ENCODE measurements at regions not wholly inside any gene's neighbourhood (a gene's known extent, or its start where the extent isn't known, plus 50 kb on each side); places are given as distances from the start of the nearest gene placed in this dataset.

DNA sequence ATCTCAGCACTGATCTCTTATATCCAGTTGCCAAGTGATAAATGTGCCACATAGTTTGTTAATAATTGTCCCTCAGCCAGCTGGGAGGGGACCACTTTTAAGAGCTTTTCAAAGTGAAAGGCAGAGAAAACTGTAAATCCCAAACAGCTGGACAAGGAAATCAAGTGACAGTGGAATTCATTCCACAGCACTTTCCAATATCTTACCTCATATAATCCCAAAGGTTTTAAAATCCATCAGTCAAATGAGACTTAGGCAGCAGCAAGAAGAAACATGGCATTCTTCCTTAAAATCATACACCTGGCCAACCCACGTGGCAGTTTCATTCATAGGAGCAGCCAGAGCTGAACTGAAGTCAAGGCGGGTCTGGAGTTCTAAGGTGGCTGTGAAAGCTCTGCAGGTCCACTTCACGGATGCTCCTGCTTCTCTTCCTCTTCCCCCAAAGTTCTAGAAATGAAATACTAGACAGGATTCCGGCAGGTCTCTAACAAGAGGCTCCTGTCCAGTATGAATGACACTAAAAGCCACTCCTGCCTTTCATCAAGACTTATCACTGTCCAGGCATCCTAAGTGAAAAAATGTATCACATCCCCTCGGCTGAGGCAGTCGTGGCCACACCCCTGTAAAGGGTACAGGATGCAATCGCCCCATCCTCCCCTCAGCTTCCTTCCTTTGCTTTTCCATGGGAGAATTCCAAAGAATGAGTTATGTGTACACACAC, 190.4 kb upstream of the STK17B start:
- ATAC-seq (ENCODE audit: low read depth) (no peak), DNase-seq (no peak)
- H3K27ac ChIP-seq (ENCODE audit: low read length in 2 of 2): no peak overlapping the region
- no peaks in the 10 kb centered on the region for H3K9me3 ChIP-seq (ENCODE audit: control extremely low read depth in 1 of 3, control insufficient read depth in 2 of 3, insufficient read depth in 1 of 3, low read length in 2 of 3)
- TF ChIP-seq EZH2 (IDR thresholded peaks at IDR 0.05; ENCODE audit: borderline replicate concordance, insufficient read depth, low read depth, low read length, poor library complexity, severe bottlenecking): no peak
- TF ChIP-seq, protein P1, sequence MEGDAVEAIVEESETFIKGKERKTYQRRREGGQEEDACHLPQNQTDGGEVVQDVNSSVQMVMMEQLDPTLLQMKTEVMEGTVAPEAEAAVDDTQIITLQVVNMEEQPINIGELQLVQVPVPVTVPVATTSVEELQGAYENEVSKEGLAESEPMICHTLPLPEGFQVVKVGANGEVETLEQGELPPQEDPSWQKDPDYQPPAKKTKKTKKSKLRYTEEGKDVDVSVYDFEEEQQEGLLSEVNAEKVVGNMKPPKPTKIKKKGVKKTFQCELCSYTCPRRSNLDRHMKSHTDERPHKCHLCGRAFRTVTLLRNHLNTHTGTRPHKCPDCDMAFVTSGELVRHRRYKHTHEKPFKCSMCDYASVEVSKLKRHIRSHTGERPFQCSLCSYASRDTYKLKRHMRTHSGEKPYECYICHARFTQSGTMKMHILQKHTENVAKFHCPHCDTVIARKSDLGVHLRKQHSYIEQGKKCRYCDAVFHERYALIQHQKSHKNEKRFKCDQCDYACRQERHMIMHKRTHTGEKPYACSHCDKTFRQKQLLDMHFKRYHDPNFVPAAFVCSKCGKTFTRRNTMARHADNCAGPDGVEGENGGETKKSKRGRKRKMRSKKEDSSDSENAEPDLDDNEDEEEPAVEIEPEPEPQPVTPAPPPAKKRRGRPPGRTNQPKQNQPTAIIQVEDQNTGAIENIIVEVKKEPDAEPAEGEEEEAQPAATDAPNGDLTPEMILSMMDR (IDR thresholded peaks at IDR 0.05): no peak
- Mint-ChIP-seq H3K27ac (no peak overlapping the region), H3K4me3 (no peak overlapping the region), H3K27me3 (peaks cover 5% of the 10 kb centered on the region), H3K4me1 (no peaks in the 10 kb centered on the region), H3K9me3 (ENCODE audit: insufficient read depth) (no peaks in the 10 kb centered on the region)
- no peak overlapping the region for H3K4me3 ChIP-seq (ENCODE audit: control extremely low read depth in 1 of 5, extremely low read depth in 1 of 5, insufficient read depth in 1 of 5, low read depth in 2 of 5, low read length in 4 of 5)
- intact Hi-C loops (cut with micrococcal nuclease): no loop called here
- H2AFZ ChIP-seq (ENCODE audit: insufficient read depth, low read depth, low read length, poor library complexity, severe bottlenecking): no peak overlapping the region
- H3K27me3 ChIP-seq (replicated peaks in 1 of 4; ENCODE audit: control extremely low read depth in 1 of 4, control insufficient read depth in 3 of 4, insufficient read depth in 4 of 4, low read length in 3 of 4): no peaks in the 10 kb centered on the region
- H3K4me1 ChIP-seq (ENCODE audit: control insufficient read depth in 2 of 2, insufficient read depth in 2 of 2, low read length in 2 of 2): no peaks in the 10 kb centered on the region
- ChIA-PET POLR2A (no interaction called here), CTCF (interaction anchor here (1.0 kb wide), 1 partner anchor 92 kb away, joined by 4 read pairs; no protein-coding TSS in a partner anchor)
- H3K4me2 ChIP-seq (replicated peaks; ENCODE audit: low read depth, low read length, poor library complexity, severe bottlenecking): no peak overlapping the region
- H4K20me1 ChIP-seq (ENCODE audit: control insufficient read depth, insufficient read depth, low read length, poor library complexity, severe bottlenecking): no peaks in the 10 kb centered on the region
- WGBS (ENCODE audit: insufficient coverage): 75% methylated on average over 4 of the region's 7 CpGs
- no peaks in the 10 kb centered on the region for H3K79me2 ChIP-seq (ENCODE audit: control insufficient read depth, insufficient read depth, low read length)
- no peak overlapping the region for H3K9ac ChIP-seq (ENCODE audit: low read length)
- H3K36me3 ChIP-seq (replicated peaks in 1 of 2; ENCODE audit: control extremely low read depth in 1 of 2, control insufficient read depth in 1 of 2, extremely low read depth in 1 of 2, insufficient read depth in 2 of 2, low read length in 1 of 2): no peaks in the 10 kb centered on the region

DNA sequence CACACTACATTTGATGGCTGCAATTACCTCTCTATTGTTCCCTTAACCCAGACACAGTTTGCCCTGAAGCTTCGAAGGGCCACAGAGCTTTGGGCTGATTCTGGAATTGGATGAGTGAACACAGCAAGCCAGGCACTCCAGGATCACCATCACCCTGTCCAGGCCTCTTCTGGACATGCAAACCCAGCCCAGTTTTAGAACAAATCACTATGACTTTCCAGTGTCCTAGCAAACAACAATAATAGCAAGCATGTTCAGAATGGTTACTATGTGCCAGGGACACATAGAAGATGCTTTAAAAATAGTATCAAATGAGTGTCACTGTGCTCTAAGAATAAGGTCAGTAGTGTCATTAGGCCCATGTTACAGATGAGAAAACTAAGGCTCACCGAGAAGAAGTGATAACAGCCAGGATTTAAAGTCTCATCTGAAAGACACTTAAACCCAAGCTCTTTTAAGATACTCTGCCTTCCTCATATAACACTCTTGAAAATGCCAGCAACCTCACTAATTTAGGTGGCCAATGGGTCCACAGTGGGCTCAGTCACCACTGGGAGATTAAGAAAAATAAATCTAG, 191.7 kb upstream of the STK17B start:
- H3K9me3 Mint-ChIP-seq (ENCODE audit: insufficient read depth): peaks cover 2% of the 10 kb centered on the region
- Histone ChIP-seq H3K27ac (ENCODE audit: low read length in 2 of 2) (no peak overlapping the region), H2AFZ (ENCODE audit: insufficient read depth, low read depth, low read length, poor library complexity, severe bottlenecking) (no peak overlapping the region), H3K79me2 (ENCODE audit: control insufficient read depth, insufficient read depth, low read length) (no peaks in the 10 kb centered on the region), H3K9me3 (ENCODE audit: control extremely low read depth in 1 of 3, control insufficient read depth in 2 of 3, insufficient read depth in 1 of 3, low read length in 2 of 3) (no peaks in the 10 kb centered on the region), H3K4me2 (replicated peaks; ENCODE audit: low read depth, low read length, poor library complexity, severe bottlenecking) (no peak overlapping the region), H3K36me3 (replicated peaks in 1 of 2; ENCODE audit: control extremely low read depth in 1 of 2, control insufficient read depth in 1 of 2, extremely low read depth in 1 of 2, insufficient read depth in 2 of 2, low read length in 1 of 2) (no peaks in the 10 kb centered on the region), H3K4me1 (ENCODE audit: control insufficient read depth in 2 of 2, insufficient read depth in 2 of 2, low read length in 2 of 2) (no peaks in the 10 kb centered on the region), H3K4me3 (ENCODE audit: control extremely low read depth in 1 of 5, extremely low read depth in 1 of 5, insufficient read depth in 1 of 5, low read depth in 2 of 5, low read length in 4 of 5) (no peak overlapping the region), H3K27me3 (replicated peaks in 1 of 4; ENCODE audit: control extremely low read depth in 1 of 4, control insufficient read depth in 3 of 4, insufficient read depth in 4 of 4, low read length in 3 of 4) (no peaks in the 10 kb centered on the region), H3K9ac (ENCODE audit: low read length) (no peak overlapping the region), H4K20me1 (ENCODE audit: control insufficient read depth, insufficient read depth, low read length, poor library complexity, severe bottlenecking) (no peaks in the 10 kb centered on the region)
- CTCF ChIA-PET: no interaction called here
- peaks cover 5% of the 10 kb centered on the region for H3K27me3 Mint-ChIP-seq
- ATAC-seq (ENCODE audit: low read depth) (no peak), DNase-seq (no peak)
- H3K4me1 Mint-ChIP-seq: no peaks in the 10 kb centered on the region
- intact Hi-C loops (cut with micrococcal nuclease): no loop called here
- no peak overlapping the region for H3K27ac Mint-ChIP-seq
- POLR2A ChIA-PET: no interaction called here
- TF ChIP-seq EZH2 (IDR thresholded peaks at IDR 0.05; ENCODE audit: borderline replicate concordance, insufficient read depth, low read depth, low read length, poor library complexity, severe bottlenecking): no peak
- TF ChIP-seq, protein P1 (IDR thresholded peaks at IDR 0.05): no peak
- 50% methylated on average over 1 of the region's 2 CpGs for whole genome bisulfite sequencing (ENCODE audit: insufficient coverage)
- no peak overlapping the region for H3K4me3 Mint-ChIP-seq
